ENCODE measurements at regions not wholly inside any gene's neighbourhood (a gene's known extent, or its start where the extent isn't known, plus 50 kb on each side); places are given as distances from the start of the nearest gene placed in this dataset.
A peak's percentile ranks its signal among the peaks of the same experiment; 100 is the strongest.

DNA sequence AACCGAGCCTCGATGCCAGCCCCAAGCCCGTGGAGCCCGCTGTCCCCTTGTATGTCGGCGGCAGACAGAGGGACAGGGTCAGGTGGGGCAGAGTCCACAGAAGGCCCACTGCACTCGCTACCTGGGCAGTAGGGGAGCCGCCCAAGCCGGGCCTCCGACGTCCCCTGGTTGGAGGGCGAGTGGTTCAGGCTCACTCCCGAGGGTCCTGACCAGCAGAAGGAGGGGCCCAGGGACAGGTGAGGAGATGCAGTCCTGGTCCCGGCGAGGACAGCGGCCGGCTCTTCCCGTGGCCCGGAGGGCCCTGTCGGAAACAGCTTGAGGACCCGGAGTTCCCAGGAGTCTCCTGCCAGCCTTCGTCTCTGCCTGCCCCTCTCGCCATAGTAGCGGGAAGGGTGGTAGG is 216.7 kb upstream of the SFSWAP start:
- no peak for DNase-seq (ENCODE audit: low read depth in 4 of 6, low spot score in 6 of 6)
- Histone ChIP-seq H3K27ac (ENCODE audit: low read depth, low read length) (no peak overlapping the region), H3K4me3 (ENCODE audit: low read depth, low read length) (no peak overlapping the region), H3K27me3 (ENCODE audit: control insufficient read depth, insufficient read depth, low read length) (no peaks in the 10 kb centered on the region), H3K9me3 (ENCODE audit: control insufficient read depth, insufficient read depth, low read length) (no peaks in the 10 kb centered on the region), H3K4me1 (ENCODE audit: control insufficient read depth, insufficient read depth, low read length) (peaks cover 7% of the 10 kb centered on the region), H3K36me3 (ENCODE audit: control insufficient read depth, insufficient read depth, low read length) (no peaks in the 10 kb centered on the region)
- WGBS (ENCODE audit: insufficient coverage): 95% methylated on average over 24 of the region's 24 CpGs

DNA sequence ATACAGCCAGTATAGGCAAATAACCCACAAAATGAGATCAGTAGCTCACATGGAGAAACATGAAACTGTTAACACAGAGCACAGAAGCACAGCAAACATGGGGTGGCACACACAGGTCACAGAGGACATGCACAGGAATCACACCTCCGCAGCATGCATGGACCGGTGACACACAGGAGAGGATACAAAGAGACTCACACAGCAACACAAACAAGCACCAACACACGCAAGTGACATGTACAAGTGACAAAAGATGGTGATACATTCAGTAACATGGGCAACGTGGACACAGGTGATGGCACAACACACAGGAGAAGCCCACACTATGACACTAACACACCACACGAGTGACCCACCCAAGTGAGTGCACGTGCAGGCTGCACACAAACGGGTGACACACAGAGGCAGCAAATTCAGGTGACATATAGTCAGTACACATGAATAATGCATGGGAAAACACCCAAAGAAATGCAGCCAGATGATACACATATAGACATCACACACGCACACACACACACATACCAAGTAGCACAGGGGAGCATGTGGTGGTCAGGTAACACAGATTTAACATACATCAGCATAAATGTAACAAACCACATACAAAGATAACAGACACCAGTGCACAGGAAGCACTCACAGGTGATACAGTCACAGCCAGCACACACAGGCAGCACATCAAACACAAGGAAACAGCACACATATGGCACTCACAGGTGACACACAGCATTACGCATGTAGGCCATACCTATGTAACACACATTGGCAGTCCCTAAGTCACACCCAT is 216.0 kb upstream of the SFSWAP start:
- no peaks in the 10 kb centered on the region for H3K36me3 ChIP-seq (ENCODE audit: control insufficient read depth, insufficient read depth, low read length)
- no peak for DNase-seq (ENCODE audit: low read depth in 4 of 6, low spot score in 6 of 6)
- no peak overlapping the region for H3K27ac ChIP-seq (ENCODE audit: low read depth, low read length)
- H3K4me1 ChIP-seq (ENCODE audit: control insufficient read depth, insufficient read depth, low read length): peaks cover 7% of the 10 kb centered on the region
- no peak overlapping the region for H3K4me3 ChIP-seq (ENCODE audit: low read depth, low read length)
- H3K27me3 ChIP-seq (ENCODE audit: control insufficient read depth, insufficient read depth, low read length): no peaks in the 10 kb centered on the region
- no peaks in the 10 kb centered on the region for H3K9me3 ChIP-seq (ENCODE audit: control insufficient read depth, insufficient read depth, low read length)
- 79% methylated on average over 6 of the region's 9 CpGs for WGBS (ENCODE audit: insufficient coverage)

DNA sequence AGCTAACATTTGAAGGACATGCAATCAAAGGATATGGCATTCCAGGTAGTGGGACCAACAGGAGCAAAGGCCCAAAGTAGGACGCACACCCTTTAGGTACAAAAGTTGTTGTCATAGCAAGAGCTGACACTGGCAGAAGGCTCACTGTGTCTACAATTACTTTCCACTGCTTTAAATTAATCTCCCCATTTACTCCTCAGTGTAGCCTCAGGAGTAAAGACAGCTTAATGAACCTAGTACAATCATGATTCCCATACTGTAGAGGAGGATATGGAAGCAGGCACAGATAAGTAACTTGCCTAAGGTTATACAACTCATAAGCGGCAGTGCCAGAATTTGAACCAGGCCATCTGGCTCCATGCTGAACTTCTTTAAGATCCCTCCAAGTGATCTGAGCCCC is 212.9 kb upstream of the SFSWAP start:
- peak in 1 of 6 donors; percentile 64 for DNase-seq (ENCODE audit: low read depth in 4 of 6, low spot score in 6 of 6)
- H3K27ac ChIP-seq (ENCODE audit: low read depth, low read length): no peak overlapping the region
- no peaks in the 10 kb centered on the region for H3K9me3 ChIP-seq (ENCODE audit: control insufficient read depth, insufficient read depth, low read length)
- 100% methylated on average over 2 of the region's 2 CpGs for WGBS (ENCODE audit: insufficient coverage)
- no peaks in the 10 kb centered on the region for H3K27me3 ChIP-seq (ENCODE audit: control insufficient read depth, insufficient read depth, low read length)
- no peaks in the 10 kb centered on the region for H3K36me3 ChIP-seq (ENCODE audit: control insufficient read depth, insufficient read depth, low read length)
- no peaks in the 10 kb centered on the region for H3K4me1 ChIP-seq (ENCODE audit: control insufficient read depth, insufficient read depth, low read length)
- no peak overlapping the region for H3K4me3 ChIP-seq (ENCODE audit: low read depth, low read length)

DNA sequence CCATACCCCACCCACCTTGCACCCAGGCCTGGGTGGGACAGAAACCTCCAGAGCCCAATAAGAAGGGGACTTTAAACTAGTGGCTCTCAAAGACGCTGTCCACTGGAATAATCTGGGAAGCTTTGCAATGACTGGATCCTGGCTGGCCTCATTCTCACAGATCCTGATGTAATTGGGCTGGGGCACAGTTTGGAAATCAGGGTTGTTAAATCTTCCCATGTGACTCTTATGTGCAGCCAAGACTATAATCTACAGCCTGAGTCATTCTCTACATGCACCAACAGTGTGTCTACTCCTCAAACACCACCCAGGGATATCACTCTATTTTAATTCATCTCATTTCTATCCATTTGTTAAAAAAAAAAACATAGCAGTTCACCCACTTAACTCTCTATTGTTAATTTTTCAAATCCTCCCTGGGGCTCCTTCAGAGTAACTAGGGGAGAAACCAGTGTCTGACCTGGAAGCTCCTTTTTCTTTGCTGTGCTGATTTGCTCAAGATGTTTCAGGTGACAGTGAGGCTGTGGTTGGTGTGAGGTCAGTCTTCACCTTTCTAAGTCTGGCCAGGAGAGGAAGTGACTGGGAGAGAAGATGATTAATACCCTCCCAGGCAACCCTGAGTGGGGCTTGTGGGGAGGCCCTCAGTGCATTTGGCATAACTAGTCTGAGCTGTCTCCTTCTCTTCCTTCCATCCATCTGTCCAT is 211.6 kb upstream of the SFSWAP start:
- H3K4me1 ChIP-seq (ENCODE audit: control insufficient read depth, insufficient read depth, low read length): no peaks in the 10 kb centered on the region
- no peaks in the 10 kb centered on the region for H3K27me3 ChIP-seq (ENCODE audit: control insufficient read depth, insufficient read depth, low read length)
- H3K27ac ChIP-seq (ENCODE audit: low read depth, low read length): no peak overlapping the region
- H3K36me3 ChIP-seq (ENCODE audit: control insufficient read depth, insufficient read depth, low read length): no peaks in the 10 kb centered on the region
- WGBS (ENCODE audit: insufficient coverage): 100% methylated on average over 1 of the region's 1 CpG
- no peak for DNase-seq (ENCODE audit: low read depth in 4 of 6, low spot score in 6 of 6)
- H3K4me3 ChIP-seq (ENCODE audit: low read depth, low read length): no peak overlapping the region
- H3K9me3 ChIP-seq (ENCODE audit: control insufficient read depth, insufficient read depth, low read length): no peaks in the 10 kb centered on the region

DNA sequence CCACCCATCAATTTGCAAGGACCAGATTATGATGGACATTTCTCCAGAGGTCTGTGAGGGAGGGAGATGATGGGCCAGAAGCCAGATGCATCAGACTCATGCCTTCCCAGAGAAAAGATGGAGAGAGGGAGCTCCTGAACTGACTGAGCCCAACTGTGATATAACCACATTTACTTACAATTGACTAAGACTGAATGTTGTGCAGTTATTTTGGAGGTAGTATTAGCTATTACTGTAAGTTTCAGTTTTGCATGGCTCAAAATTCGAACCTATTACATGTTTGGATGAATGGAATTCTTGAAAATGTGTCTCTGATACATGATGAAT is 211.1 kb upstream of the SFSWAP start:
- H3K27me3 ChIP-seq (ENCODE audit: control insufficient read depth, insufficient read depth, low read length): no peaks in the 10 kb centered on the region
- no peak overlapping the region for H3K27ac ChIP-seq (ENCODE audit: low read depth, low read length)
- no peak overlapping the region for H3K4me3 ChIP-seq (ENCODE audit: low read depth, low read length)
- 85% methylated on average over 1 of the region's 1 CpG for WGBS (ENCODE audit: insufficient coverage)
- H3K4me1 ChIP-seq (ENCODE audit: control insufficient read depth, insufficient read depth, low read length): no peaks in the 10 kb centered on the region
- H3K9me3 ChIP-seq (ENCODE audit: control insufficient read depth, insufficient read depth, low read length): no peaks in the 10 kb centered on the region
- no peaks in the 10 kb centered on the region for H3K36me3 ChIP-seq (ENCODE audit: control insufficient read depth, insufficient read depth, low read length)
- DNase-seq (ENCODE audit: low read depth in 4 of 6, low spot score in 6 of 6): no peak

DNA sequence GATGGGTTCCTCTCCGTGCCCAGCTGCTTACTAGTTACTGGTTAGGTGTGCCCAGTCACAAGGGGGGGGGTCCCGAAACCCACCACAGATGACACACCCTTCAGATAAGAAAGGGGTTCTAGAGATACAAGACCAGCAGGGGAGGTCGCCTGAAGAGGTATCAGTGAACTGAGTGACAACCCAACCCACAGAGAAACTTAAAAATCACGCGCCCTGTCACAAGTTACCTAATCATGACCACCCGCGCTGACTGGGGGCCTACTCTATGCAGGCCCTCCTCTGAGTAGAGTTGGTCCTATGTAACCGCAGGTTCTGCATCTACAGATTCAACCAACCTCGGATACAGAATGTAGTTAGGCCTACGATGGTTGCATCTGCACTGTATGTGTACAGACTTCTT is 210.3 kb upstream of the SFSWAP start:
- DNase-seq (ENCODE audit: low read depth in 4 of 6, low spot score in 6 of 6): no peak
- H3K4me1 ChIP-seq (ENCODE audit: control insufficient read depth, insufficient read depth, low read length): no peaks in the 10 kb centered on the region
- H3K9me3 ChIP-seq (ENCODE audit: control insufficient read depth, insufficient read depth, low read length): no peaks in the 10 kb centered on the region
- no peak overlapping the region for H3K27ac ChIP-seq (ENCODE audit: low read depth, low read length)
- H3K27me3 ChIP-seq (ENCODE audit: control insufficient read depth, insufficient read depth, low read length): no peaks in the 10 kb centered on the region
- H3K4me3 ChIP-seq (ENCODE audit: low read depth, low read length): no peak overlapping the region
- H3K36me3 ChIP-seq (ENCODE audit: control insufficient read depth, insufficient read depth, low read length): no peaks in the 10 kb centered on the region
- WGBS (ENCODE audit: insufficient coverage): 89% methylated on average over 8 of the region's 10 CpGs

DNA sequence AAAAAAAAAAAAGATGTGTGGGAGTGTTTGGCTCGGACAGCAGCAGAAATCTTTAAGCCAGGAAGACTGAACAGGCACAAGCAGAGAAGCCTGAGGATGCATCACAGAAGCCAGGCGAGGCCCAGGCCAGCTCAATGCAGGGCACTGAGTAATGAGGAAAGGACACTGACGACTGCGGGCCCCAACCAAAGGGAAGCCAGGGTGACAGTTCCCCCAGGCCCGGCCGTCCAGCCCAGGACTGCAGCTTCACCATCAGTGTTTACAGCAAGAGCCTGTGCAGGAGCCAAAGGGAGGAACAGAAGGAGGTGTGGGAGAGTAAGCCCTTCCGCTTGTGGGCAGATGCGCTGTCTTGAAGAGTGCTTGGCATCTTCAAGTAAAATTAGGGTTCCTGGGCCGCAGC is 205.3 kb upstream of the SFSWAP start:
- H3K9me3 ChIP-seq (ENCODE audit: control insufficient read depth, insufficient read depth, low read length): no peaks in the 10 kb centered on the region
- WGBS (ENCODE audit: insufficient coverage): 57% methylated on average over 9 of the region's 9 CpGs
- peaks cover 3% of the 10 kb centered on the region for H3K4me1 ChIP-seq (ENCODE audit: control insufficient read depth, insufficient read depth, low read length)
- no peak for DNase-seq (ENCODE audit: low read depth in 4 of 6, low spot score in 6 of 6)
- no peak overlapping the region for H3K4me3 ChIP-seq (ENCODE audit: low read depth, low read length)
- no peaks in the 10 kb centered on the region for H3K36me3 ChIP-seq (ENCODE audit: control insufficient read depth, insufficient read depth, low read length)
- no peaks in the 10 kb centered on the region for H3K27me3 ChIP-seq (ENCODE audit: control insufficient read depth, insufficient read depth, low read length)
- H3K27ac ChIP-seq (ENCODE audit: low read depth, low read length): no peak overlapping the region

DNA sequence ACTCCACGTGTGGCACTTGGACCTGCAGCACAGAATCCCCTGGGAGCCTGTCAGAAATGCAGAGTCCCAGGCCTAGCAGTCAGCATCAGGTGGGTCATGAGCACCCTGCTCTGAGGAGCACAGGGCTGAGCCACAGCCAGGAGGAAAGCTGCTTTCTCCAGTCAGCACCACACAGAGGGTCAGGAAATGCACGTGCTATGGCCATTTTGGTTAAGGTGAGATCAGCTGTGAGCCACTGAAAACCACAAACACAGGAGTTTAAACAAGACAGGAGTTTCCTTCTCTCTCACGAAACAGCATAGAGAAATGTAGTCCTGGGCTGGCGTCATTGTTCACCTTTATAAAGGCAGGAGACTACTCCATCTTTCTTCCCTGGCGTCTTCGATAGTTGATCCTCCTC is 204.5 kb upstream of the SFSWAP start:
- H3K9me3 ChIP-seq (ENCODE audit: control insufficient read depth, insufficient read depth, low read length): no peaks in the 10 kb centered on the region
- peaks cover 8% of the 10 kb centered on the region for H3K4me1 ChIP-seq (ENCODE audit: control insufficient read depth, insufficient read depth, low read length)
- H3K4me3 ChIP-seq (ENCODE audit: low read depth, low read length): no peak overlapping the region
- DNase-seq (ENCODE audit: low read depth in 4 of 6, low spot score in 6 of 6): no peak
- no peaks in the 10 kb centered on the region for H3K27me3 ChIP-seq (ENCODE audit: control insufficient read depth, insufficient read depth, low read length)
- WGBS (ENCODE audit: insufficient coverage): 98% methylated on average over 6 of the region's 6 CpGs
- no peak overlapping the region for H3K27ac ChIP-seq (ENCODE audit: low read depth, low read length)
- no peaks in the 10 kb centered on the region for H3K36me3 ChIP-seq (ENCODE audit: control insufficient read depth, insufficient read depth, low read length)

DNA sequence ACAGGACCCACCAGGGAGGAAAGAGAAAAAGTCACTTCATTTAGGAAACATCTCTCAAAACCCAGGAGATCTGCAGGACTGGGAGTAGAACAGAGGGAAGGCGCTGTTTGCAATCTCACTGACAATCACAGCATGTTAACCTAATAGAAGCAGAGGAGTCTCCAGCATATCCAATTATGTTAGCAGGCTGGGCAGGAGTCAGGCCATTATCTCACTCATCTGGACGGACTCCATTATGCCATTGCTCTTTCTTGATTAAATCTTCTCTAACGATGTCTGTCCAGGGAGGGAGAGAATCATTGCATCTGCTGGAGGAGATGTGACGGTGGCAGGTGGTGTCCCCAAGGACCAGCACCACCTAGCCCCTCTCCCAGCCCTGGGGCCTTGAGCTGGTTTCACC is 203.8 kb upstream of the SFSWAP start:
- Histone ChIP-seq H3K4me1 (ENCODE audit: control insufficient read depth, insufficient read depth, low read length) (peaks cover 15% of the 10 kb centered on the region), H3K36me3 (ENCODE audit: control insufficient read depth, insufficient read depth, low read length) (no peaks in the 10 kb centered on the region), H3K9me3 (ENCODE audit: control insufficient read depth, insufficient read depth, low read length) (no peaks in the 10 kb centered on the region), H3K27ac (ENCODE audit: low read depth, low read length) (no peak overlapping the region), H3K4me3 (ENCODE audit: low read depth, low read length) (no peak overlapping the region), H3K27me3 (ENCODE audit: control insufficient read depth, insufficient read depth, low read length) (no peaks in the 10 kb centered on the region)
- no peak for DNase-seq (ENCODE audit: low read depth in 4 of 6, low spot score in 6 of 6)
- 100% methylated on average over 1 of the region's 4 CpGs for WGBS (ENCODE audit: insufficient coverage)

DNA sequence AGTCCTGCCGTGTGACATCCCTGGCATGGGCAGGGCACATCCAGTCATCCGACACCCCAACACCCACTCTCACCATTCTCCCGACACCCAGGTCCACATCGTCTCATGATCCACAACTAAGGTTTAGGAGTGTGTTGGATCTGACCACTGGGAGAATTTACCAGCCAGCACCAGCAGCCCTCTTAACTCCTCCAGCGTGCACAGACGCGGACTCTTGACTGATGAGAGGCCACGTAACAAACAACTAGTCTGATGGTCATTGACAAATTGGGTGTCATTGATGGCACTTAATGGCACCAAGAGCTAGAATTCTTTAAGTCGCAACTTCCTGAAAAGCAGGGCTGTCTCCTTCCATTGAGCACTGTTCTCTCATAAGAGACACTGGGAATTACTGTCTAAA is 203.0 kb upstream of the SFSWAP start:
- Histone ChIP-seq H3K27me3 (ENCODE audit: control insufficient read depth, insufficient read depth, low read length) (no peaks in the 10 kb centered on the region), H3K4me1 (ENCODE audit: control insufficient read depth, insufficient read depth, low read length) (peaks cover 17% of the 10 kb centered on the region), H3K36me3 (ENCODE audit: control insufficient read depth, insufficient read depth, low read length) (no peaks in the 10 kb centered on the region), H3K4me3 (ENCODE audit: low read depth, low read length) (no peak overlapping the region), H3K27ac (ENCODE audit: low read depth, low read length) (no peak overlapping the region), H3K9me3 (ENCODE audit: control insufficient read depth, insufficient read depth, low read length) (no peaks in the 10 kb centered on the region)
- DNase-seq (ENCODE audit: low read depth in 4 of 6, low spot score in 6 of 6): no peak
- 64% methylated on average over 4 of the region's 9 CpGs for WGBS (ENCODE audit: insufficient coverage)
